Neural progenitor cell (in vitro differentiated cells): ENCODE measurements at regions not wholly inside any gene's neighbourhood (a gene's known extent, or its start where the extent isn't known, plus 50 kb on each side); places are given as distances from the start of the nearest gene placed in this dataset.

ENCODE experiments used
- CTCF ChIP-seq: fragments of 200-600 bp; sonication (generic); IDR thresholded peaks from 2 replicates; pipeline ENCODE4 v1.5.1; 2017; ENCODE audit warnings: antibody characterized with exemption, mild to moderate bottlenecking
- EZH2phosphoT487 ChIP-seq: fragments of 200-600 bp; sonication (generic); IDR thresholded peaks from 2 replicates; pipeline ENCODE4 v1.6.1; 2017; ENCODE audit warnings: antibody characterized with exemption

- TF ChIP-seq CTCF (no peak), EZH2phosphoT487 (no peak)
Observed at GRCh38 chr6:137332637-137333280, 113.6 kb upstream of the IFNGR1 start.
